Small intestine (tissue), 7 donors: ENCODE measurements at regions not wholly inside any gene's neighbourhood (a gene's known extent, or its start where the extent isn't known, plus 50 kb on each side); places are given as distances from the start of the nearest gene placed in this dataset.

ENCODE experiments used
- DNase-seq, 2 donors: peaks; one replicate each; pipeline versions ENCODE4 v3.0.0 to v3.0.0-alpha.2; 2013
- FAIRE-seq: peaks from 2 replicates; lab custom pipeline; 2012; peaks lifted over from hg19 to GRCh38; lab: Jason Lieb, UNC
- H3K27ac ChIP-seq, 3 donors: one replicate each; pipeline ENCODE4 v1.5.1; 2013; ENCODE audit warnings: low read length in 2 of 3, mild to moderate bottlenecking in 2 of 3, control low read depth in 1 of 3, inconsistent platforms in 1 of 3, low read depth in 1 of 3, moderate library complexity in 1 of 3
- H3K27me3 ChIP-seq, 3 donors: one replicate each; pipeline ENCODE4 v1.6.1; 2013; ENCODE audit warnings: low read length in 3 of 3, inconsistent platforms in 1 of 3; ENCODE audit not compliant: control insufficient read depth in 3 of 3, insufficient read depth in 3 of 3
- H3K36me3 ChIP-seq, 3 donors: one replicate each; pipeline ENCODE4 v1.6.1; 2013; ENCODE audit warnings: low read length in 3 of 3, inconsistent platforms in 1 of 3, low read depth in 1 of 3, mild to moderate bottlenecking in 1 of 3, moderate library complexity in 1 of 3; ENCODE audit not compliant: control insufficient read depth in 3 of 3, insufficient read depth in 2 of 3
- H3K4me1 ChIP-seq, 3 donors: one replicate each; pipeline ENCODE4 v1.6.1; 2013; ENCODE audit warnings: low read length in 2 of 3, inconsistent platforms in 1 of 3, low read depth in 1 of 3, mild to moderate bottlenecking in 1 of 3, moderate library complexity in 1 of 3; ENCODE audit not compliant: control insufficient read depth in 3 of 3, insufficient read depth in 2 of 3
- H3K4me3 ChIP-seq, 3 donors: one replicate each; pipeline ENCODE4 v1.5.1; 2013; ENCODE audit warnings: low read length in 3 of 3, control low read depth in 1 of 3, inconsistent platforms in 1 of 3, low read depth in 1 of 3, mild to moderate bottlenecking in 1 of 3, moderate library complexity in 1 of 3
- H3K9me3 ChIP-seq, 2 donors: one replicate each; pipeline ENCODE4 v1.6.1; 2013; ENCODE audit warnings: low read depth in 1 of 2, low read length in 1 of 2; ENCODE audit not compliant: control insufficient read depth in 2 of 2, insufficient read depth in 1 of 2
- WGBS, 3 donors: extraction: QIAGEN DNeasy Blood & Tissue Kit; methylation state at CpG; one replicate each; pipeline ENCODE4 v1.1.7; 2013; 5-methylcytosine and 5-hydroxymethylcytosine counted together
- donor health status: healthy with polysubstance abuse.
- donor health status: control.
- donor health status: control.
- donor health status: Bipolar disorder and iron deficiency.
- donor health status: healthy.

DNA sequence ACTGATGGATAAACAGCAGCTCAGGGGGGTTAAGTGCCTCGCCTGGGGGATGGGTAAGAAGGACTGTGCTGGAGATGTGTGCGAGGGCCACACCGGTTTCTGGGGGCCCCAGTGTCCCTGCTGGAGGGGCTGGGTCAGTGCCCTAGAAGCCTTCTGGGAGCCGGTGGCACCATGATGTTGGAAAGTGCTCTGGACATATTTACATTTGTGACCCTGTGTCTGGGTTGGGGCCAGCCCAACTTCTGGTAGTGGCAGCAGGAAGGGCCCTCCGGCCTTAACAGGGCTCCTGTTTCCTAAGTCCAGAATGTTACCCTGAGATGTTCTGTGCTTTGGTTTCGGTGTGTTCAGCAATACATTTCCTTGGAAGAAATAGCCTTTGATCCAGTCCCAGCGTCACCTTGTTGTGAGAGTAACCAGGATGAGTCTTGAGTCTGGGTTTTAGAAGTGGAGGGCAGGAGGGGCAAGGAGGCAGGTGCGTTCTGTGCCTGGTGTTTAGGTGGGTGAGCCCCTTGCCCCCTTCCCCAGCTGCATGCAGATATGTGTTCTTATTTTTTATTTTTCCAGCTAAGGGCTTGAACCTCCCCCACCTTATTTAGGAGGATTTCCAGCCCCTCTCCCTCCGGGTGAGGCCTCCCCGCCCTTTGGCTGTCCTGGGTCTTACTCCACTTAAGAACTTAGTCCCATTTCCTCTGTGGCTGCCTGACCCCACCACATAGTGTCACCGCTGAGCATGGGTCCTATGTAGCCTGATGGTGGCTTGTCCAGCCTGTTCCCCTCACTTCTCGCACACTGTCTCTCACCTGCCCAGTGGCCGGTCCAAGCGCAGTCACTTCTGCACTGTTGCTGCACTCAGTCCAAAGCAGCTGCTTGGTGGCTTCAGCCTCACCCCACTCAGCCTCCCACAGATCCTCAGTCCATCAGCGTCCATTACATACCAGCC lies 132.7 kb upstream of the HS6ST1 start:
- WGBS, 3 donors = 82 to 89% (median 83%) methylated on average over 15 of the region's 15 CpGs
- Histone ChIP-seq H3K27ac (peak overlapping the region in 1 of 3 donors; percentile 28), H3K9me3 (no peaks in the 10 kb centered on the region), H3K36me3 (no peaks in the 10 kb centered on the region), H3K4me3 (no peak overlapping the region), H3K4me1 (no peaks in the 10 kb centered on the region), H3K27me3 (no peaks in the 10 kb centered on the region)
- DNase-seq (no peak), FAIRE-seq (no peak)

DNA sequence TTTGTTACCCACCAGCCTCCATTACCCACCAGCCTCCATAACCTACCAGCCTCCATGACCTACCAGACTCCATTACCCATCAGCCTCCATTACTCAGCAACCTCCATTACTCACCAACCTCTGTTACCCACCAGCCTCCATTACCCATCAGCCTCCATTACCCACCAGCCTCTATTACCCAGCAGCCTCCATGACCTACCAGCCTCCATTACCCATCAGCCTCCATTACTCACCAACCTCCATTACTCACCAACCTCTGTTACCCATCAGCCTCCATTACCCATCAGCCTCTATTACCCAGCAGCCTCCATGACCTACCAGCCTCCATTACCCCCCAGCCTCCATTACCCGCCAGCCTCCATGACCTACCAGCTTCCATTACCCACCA lies 133.3 kb upstream of the HS6ST1 start:
- Histone ChIP-seq H3K27ac (no peak overlapping the region), H3K9me3 (no peaks in the 10 kb centered on the region), H3K27me3 (no peaks in the 10 kb centered on the region), H3K4me1 (no peaks in the 10 kb centered on the region), H3K4me3 (no peak overlapping the region), H3K36me3 (no peaks in the 10 kb centered on the region)
- WGBS, 3 donors = 96 to 100% (median 97%) methylated on average over 1 of the region's 1 CpG
- DNase-seq = no peak
- no peak for FAIRE-seq

DNA sequence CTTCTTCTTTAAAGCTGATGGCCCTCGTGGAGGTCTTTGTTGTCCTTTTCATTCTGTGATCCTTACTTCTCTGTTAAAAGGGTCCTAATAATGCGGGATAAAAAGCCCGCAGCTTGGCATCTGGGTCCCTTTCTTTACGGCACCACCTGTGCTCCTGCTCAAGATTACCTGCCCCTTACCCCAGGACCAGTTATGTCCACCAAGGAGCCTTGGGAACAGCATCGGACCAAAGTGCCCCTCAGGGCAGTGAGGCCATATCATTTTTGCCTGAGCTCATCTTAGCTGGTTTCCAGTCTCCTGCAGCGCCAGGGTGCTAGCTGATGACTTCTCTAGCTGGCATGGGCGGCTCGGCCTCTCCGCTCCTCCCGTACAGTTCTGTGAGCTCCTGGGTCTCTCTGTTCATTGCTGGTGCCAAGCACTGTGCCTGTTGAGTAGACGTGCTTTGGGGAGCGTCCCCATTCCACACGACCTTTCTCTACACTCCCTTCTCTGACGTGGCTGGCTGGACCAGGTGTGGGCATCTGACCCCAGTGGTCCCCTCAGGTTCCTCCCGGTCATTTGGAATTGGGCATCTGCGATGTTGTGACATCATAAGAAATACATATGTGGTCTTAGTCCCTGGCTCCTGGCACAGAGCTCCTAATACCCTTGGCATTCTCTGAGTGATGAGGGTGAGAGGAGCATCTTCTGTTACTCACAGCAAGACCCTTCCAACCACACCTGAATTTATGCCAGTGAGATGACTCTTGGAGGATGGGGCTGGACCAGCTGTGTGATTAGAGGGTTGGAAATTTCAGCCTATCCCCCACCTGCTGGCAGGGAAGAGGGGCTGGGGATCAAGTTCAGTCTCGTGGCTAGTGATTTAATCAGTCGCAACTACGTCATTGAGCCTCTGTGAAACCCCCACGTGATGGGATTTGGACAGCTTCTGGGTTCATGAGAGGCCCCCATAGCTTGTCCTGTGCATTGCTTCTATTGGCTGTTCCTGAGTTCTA lies 134.2 kb upstream of the HS6ST1 start:
- no peak for FAIRE-seq

DNA sequence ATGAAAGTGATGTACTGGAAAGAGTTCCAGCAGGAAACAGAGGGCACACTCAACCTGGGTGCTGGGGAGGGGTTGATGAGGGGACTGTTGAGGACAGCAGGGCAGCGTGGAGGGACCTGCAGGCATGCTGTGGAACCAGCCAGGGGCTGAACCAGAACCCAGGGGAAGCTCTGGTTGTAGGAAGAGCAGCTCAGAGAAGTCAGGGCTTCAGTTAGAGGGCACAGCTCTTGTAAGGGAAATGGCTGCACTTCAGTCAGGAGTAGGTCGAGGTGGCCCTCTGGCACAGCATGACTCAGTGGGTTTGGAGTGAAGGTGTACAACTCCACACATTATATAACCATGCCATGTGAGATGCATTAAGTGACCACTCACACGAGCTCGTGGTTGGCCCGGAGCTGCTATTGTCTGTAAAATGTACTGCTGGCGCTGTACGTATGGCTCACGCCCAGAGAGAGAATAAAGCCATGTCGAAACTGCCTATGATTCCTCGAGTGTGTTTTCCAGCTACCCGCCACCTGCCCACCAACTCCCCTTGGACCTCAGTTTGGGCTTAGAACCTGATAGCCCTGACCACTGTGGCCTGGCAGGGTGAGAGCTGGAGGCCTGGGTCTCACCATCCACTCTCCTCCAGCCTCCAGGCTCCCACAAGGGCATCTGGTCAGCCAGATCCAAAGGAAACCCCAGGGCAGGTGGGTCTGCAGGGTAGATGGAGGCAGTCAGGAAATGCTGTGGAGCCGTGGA lies 136.5 kb upstream of the HS6ST1 start:
- WGBS, 3 donors = 84 to 91% (median 87%) methylated on average over 12 of the region's 12 CpGs
- Histone ChIP-seq H3K9me3 (no peaks in the 10 kb centered on the region), H3K4me3 (no peak overlapping the region), H3K27me3 (no peaks in the 10 kb centered on the region), H3K4me1 (no peaks in the 10 kb centered on the region), H3K36me3 (no peaks in the 10 kb centered on the region), H3K27ac (no peak overlapping the region)
- no peak for FAIRE-seq
- no peak for DNase-seq

More for the DNA sequence above, 134.2 kb upstream of the HS6ST1 start:
- H3K4me1 ChIP-seq = no peaks in the 10 kb centered on the region
- no peaks in the 10 kb centered on the region for H3K27me3 ChIP-seq
- 86 to 90% (median 89%) methylated on average over 20 of the region's 20 CpGs for WGBS, 3 donors
- H3K4me3 ChIP-seq = no peak overlapping the region
- no peaks in the 10 kb centered on the region for H3K36me3 ChIP-seq
- no peaks in the 10 kb centered on the region for H3K9me3 ChIP-seq
- no peak overlapping the region for H3K27ac ChIP-seq
- DNase-seq = no peak

DNA sequence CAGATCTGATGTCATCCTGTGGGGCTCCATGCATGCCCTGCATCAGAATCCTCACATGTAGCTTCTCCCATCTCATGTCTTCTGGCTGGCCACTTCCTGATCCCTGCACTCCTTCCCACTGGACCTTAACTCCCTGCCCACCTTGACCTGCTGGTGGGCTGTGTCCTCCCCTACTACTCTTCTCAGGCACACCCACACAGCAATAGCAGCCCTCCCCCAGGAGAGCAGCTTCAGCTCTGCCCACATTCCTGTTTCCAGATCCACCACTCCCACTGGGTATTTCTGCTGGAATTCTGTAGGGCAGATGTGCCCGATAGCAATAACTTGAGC lies 137.0 kb upstream of the HS6ST1 start:
- WGBS, 3 donors = 95 to 97% (median 97%) methylated on average over 1 of the region's 1 CpG
- Histone ChIP-seq H3K4me1 (no peaks in the 10 kb centered on the region), H3K9me3 (no peaks in the 10 kb centered on the region), H3K27me3 (no peaks in the 10 kb centered on the region), H3K27ac (no peak overlapping the region), H3K4me3 (no peak overlapping the region), H3K36me3 (no peaks in the 10 kb centered on the region)
- no peak for FAIRE-seq
- DNase-seq = no peak

DNA sequence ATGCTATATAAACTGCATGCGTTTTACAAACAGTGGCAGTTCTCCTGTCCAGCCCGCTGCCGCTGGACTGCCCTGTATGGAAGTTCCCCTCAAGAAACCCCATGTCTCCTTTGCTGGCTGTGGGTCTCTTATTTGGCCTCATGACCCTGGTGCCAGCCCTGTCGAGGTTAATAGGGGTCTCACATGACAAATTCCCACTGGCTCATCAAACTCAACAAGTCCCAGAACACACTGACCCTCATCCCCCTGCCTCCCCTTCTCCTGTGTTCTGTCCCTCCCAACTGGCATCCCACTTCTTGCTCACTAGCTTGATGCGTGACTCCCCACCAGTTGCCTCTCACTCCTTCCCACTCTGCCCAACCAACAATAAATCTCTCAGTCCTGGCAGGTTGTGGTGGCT lies 137.6 kb upstream of the HS6ST1 start:
- Histone ChIP-seq H3K36me3 (no peaks in the 10 kb centered on the region), H3K4me1 (no peaks in the 10 kb centered on the region), H3K4me3 (no peak overlapping the region), H3K27me3 (no peaks in the 10 kb centered on the region), H3K9me3 (no peaks in the 10 kb centered on the region), H3K27ac (no peak overlapping the region)
- FAIRE-seq (no peak), DNase-seq (no peak)
- WGBS, 3 donors = 81 to 87% (median 84%) methylated on average over 5 of the region's 5 CpGs

DNA sequence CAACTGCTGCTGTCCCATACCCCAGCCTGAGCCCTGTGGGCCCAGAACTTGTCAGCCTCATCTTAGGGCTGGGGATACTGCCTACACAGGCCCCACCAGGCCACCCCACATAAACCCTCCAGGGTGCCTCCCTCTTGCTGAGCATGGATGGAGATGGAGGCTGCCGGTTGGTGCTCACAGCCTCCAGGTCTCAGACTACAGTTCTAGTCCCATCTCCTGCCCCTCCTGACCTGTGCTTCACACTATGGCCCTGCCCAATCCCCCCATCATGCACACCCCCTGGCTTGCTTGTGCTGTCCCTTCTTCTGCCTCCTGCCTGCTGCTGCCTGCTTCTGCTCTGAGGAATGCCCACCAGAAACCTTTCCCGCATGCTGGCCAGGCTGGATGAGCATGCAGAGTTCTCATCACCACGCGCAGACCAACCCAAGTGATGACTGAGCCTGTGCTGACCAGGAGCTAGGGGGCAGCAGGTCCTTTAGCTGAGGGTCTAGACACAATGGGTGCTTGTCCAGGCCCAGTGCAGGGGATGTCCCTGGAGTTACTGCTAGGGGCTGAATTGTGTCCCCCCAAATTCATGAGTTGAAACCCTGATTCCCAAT lies 138.4 kb upstream of the HS6ST1 start:
- Histone ChIP-seq H3K4me3 (no peak overlapping the region), H3K36me3 (no peaks in the 10 kb centered on the region), H3K9me3 (no peaks in the 10 kb centered on the region), H3K27ac (no peak overlapping the region), H3K4me1 (no peaks in the 10 kb centered on the region), H3K27me3 (no peaks in the 10 kb centered on the region)
- FAIRE-seq = no peak
- WGBS, 3 donors = 92 to 94% (median 93%) methylated on average over 4 of the region's 4 CpGs
- no peak for DNase-seq
